ENCODE measurements at regions not wholly inside any gene's neighbourhood (a gene's known extent, or its start where the extent isn't known, plus 50 kb on each side); places are given as distances from the start of the nearest gene placed in this dataset.

GRCh38 chr14:22390824-22391461 lies 198.1 kb downstream of the DAD1 start:
- H3K27ac ChIP-seq (ENCODE audit: low read length) = peak overlapping the region; percentile 60
- peak overlapping the region; percentile 77 for H3K4me2 ChIP-seq (ENCODE audit: low read length)
- H2AFZ ChIP-seq (ENCODE audit: low read depth, low read length) = no peak overlapping the region
- H3K9ac ChIP-seq (ENCODE audit: low read length) = peak overlapping the region; percentile 37; the same call in 1 of the 2 replicates
- peak overlapping the region; percentile 41 for H3K4me3 ChIP-seq (ENCODE audit: low read length)
- no peaks in the 10 kb centered on the region for H3K79me2 ChIP-seq (ENCODE audit: low read length)
- TF ChIP-seq, protein P1, sequence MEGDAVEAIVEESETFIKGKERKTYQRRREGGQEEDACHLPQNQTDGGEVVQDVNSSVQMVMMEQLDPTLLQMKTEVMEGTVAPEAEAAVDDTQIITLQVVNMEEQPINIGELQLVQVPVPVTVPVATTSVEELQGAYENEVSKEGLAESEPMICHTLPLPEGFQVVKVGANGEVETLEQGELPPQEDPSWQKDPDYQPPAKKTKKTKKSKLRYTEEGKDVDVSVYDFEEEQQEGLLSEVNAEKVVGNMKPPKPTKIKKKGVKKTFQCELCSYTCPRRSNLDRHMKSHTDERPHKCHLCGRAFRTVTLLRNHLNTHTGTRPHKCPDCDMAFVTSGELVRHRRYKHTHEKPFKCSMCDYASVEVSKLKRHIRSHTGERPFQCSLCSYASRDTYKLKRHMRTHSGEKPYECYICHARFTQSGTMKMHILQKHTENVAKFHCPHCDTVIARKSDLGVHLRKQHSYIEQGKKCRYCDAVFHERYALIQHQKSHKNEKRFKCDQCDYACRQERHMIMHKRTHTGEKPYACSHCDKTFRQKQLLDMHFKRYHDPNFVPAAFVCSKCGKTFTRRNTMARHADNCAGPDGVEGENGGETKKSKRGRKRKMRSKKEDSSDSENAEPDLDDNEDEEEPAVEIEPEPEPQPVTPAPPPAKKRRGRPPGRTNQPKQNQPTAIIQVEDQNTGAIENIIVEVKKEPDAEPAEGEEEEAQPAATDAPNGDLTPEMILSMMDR (IDR thresholded peaks at IDR 0.05; ENCODE audit: low read depth, low read length) = no peak
- TF ChIP-seq EZH2phosphoT487 (IDR thresholded peaks at IDR 0.05; ENCODE audit: low read depth) = no peak
- H3K4me1 ChIP-seq (ENCODE audit: low read length) = peaks cover 38% of the 10 kb centered on the region
- no peaks in the 10 kb centered on the region for H4K20me1 ChIP-seq (ENCODE audit: insufficient read depth, low read length)
- no peaks in the 10 kb centered on the region for H3K36me3 ChIP-seq (replicated peaks; ENCODE audit: low read depth, low read length)
- no peaks in the 10 kb centered on the region for H3K9me3 ChIP-seq (ENCODE audit: insufficient read depth, low read length)
- H3K27me3 ChIP-seq (ENCODE audit: low read depth, low read length) = 0 out of 2 replicates have a peak, but pooled peaks cover 6% of the 10 kb centered on the region

DNA sequence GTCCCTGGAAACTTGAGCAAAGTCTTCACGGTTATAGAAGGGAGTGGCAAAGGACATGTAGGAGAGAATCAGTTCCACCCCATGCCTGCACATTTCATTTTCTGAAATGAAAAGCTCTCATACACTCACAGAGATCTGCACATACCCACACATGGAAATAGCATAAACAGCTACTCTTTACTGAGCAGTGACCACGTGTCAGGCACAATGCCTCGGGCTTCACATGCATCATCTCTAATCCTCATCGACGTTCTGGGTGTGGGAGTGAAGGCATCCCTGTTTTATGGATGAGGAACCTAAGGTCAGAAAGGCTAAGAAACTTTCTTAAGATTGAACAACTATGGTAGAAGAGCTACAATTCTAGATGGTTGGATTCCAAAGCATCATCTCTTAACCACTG lies 198.8 kb downstream of the DAD1 start:
- H3K27me3 ChIP-seq (ENCODE audit: low read depth, low read length) = 0 out of 2 replicates have a peak, but pooled peaks cover 3% of the 10 kb centered on the region
- no peaks in the 10 kb centered on the region for H3K79me2 ChIP-seq (ENCODE audit: low read length)
- H3K4me1 ChIP-seq (ENCODE audit: low read length) = peaks cover 38% of the 10 kb centered on the region
- H4K20me1 ChIP-seq (ENCODE audit: insufficient read depth, low read length) = no peaks in the 10 kb centered on the region
- no peaks in the 10 kb centered on the region for H3K36me3 ChIP-seq (replicated peaks; ENCODE audit: low read depth, low read length)
- peak overlapping the region; percentile 77 for H3K4me2 ChIP-seq (ENCODE audit: low read length)
- H3K27ac ChIP-seq (ENCODE audit: low read length) = peak overlapping the region; percentile 60; the same call in 1 of the 2 replicates
- H3K4me3 ChIP-seq (ENCODE audit: low read length) = peak overlapping the region; percentile 41; the same call in 1 of the 2 replicates
- no peaks in the 10 kb centered on the region for H3K9me3 ChIP-seq (ENCODE audit: insufficient read depth, low read length)
- TF ChIP-seq EZH2phosphoT487 (IDR thresholded peaks at IDR 0.05; ENCODE audit: low read depth) = no peak
- TF ChIP-seq, protein P1 (IDR thresholded peaks at IDR 0.05; ENCODE audit: low read depth, low read length) = no peak
- H3K9ac ChIP-seq (ENCODE audit: low read length) = no peak overlapping the region
- H2AFZ ChIP-seq (ENCODE audit: low read depth, low read length) = no peak overlapping the region

DNA sequence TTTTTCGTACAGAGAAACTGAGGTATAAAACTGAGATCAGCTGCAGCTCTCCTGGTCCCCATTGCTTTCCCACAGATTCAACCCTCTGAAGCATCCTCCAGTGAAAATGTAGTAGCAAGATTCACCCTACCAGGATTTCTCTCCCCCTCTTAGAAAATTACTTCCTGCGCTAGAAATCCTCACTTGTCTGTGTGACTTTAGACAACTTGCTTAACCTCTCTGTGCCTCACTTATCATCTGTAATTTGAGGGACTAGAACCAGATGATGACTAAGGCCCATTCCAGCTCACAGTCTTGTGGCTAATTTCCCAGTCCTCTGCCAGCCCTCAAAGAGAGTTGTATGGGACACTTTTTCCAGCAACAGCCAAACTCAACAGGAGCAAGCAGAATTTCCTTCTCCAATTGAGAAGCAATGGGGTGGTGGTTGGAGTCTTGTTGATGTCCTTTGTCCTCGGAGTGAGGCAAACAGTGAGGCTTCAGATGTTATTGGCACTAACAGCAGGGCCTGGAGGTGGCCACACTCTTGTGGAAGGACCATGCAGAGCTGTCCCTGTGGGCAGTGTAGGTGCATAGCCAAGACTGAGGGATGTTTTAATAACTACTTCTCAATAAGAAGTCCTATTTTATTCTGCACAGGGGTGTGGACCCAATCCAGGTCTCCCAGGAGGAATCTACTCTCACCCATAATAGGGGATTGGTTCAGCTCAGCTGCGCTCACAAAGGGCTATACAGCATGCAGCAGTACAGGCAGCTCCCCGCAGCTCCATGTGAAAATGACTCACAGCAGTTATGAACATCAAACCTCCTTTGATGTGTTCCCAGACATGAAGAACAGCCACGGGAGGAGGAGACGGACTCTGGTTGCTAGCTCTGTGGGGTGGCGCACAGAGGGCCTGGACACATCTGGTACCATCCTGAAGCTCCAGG lies 200.1 kb downstream of the DAD1 start:
- Histone ChIP-seq H3K27ac (ENCODE audit: low read length) (no peak overlapping the region), H3K36me3 (replicated peaks; ENCODE audit: low read depth, low read length) (no peaks in the 10 kb centered on the region), H4K20me1 (ENCODE audit: insufficient read depth, low read length) (no peaks in the 10 kb centered on the region), H3K27me3 (ENCODE audit: low read depth, low read length) (no peaks in the 10 kb centered on the region), H3K4me3 (ENCODE audit: low read length) (no peak overlapping the region), H3K4me2 (ENCODE audit: low read length) (no peak overlapping the region), H3K4me1 (ENCODE audit: low read length) (peaks cover 46% of the 10 kb centered on the region), H3K9ac (ENCODE audit: low read length) (no peak overlapping the region), H3K9me3 (ENCODE audit: insufficient read depth, low read length) (no peaks in the 10 kb centered on the region), H2AFZ (ENCODE audit: low read depth, low read length) (no peak overlapping the region), H3K79me2 (ENCODE audit: low read length) (no peaks in the 10 kb centered on the region)
- TF ChIP-seq, protein P1 (IDR thresholded peaks at IDR 0.05; ENCODE audit: low read depth, low read length) = no peak
- TF ChIP-seq EZH2phosphoT487 (IDR thresholded peaks at IDR 0.05; ENCODE audit: low read depth) = no peak

GRCh38 chr14:22387776-22388241 lies 201.2 kb downstream of the DAD1 start:
- peak overlapping the region; percentile 56 for H3K4me3 ChIP-seq (ENCODE audit: low read length)
- H4K20me1 ChIP-seq (ENCODE audit: insufficient read depth, low read length) = no peaks in the 10 kb centered on the region
- no peaks in the 10 kb centered on the region for H3K36me3 ChIP-seq (replicated peaks; ENCODE audit: low read depth, low read length)
- H3K4me1 ChIP-seq (ENCODE audit: low read length) = peaks cover 58% of the 10 kb centered on the region
- peak overlapping the region; percentile 85 for H2AFZ ChIP-seq (ENCODE audit: low read depth, low read length)
- no peak for TF ChIP-seq EZH2phosphoT487 (IDR thresholded peaks at IDR 0.05; ENCODE audit: low read depth)
- TF ChIP-seq, protein P1 (IDR thresholded peaks at IDR 0.05; ENCODE audit: low read depth, low read length) = no peak
- no peaks in the 10 kb centered on the region for H3K79me2 ChIP-seq (ENCODE audit: low read length)
- no peaks in the 10 kb centered on the region for H3K9me3 ChIP-seq (ENCODE audit: insufficient read depth, low read length)
- peak overlapping the region; percentile 69 for H3K4me2 ChIP-seq (ENCODE audit: low read length)
- no peak overlapping the region for H3K27ac ChIP-seq (ENCODE audit: low read length)
- no peaks in the 10 kb centered on the region for H3K27me3 ChIP-seq (ENCODE audit: low read depth, low read length)
- peak overlapping the region; percentile 12; the same call in 1 of the 2 replicates for H3K9ac ChIP-seq (ENCODE audit: low read length)

All from OCI-LY3 (cell line).